ENCODE measurements at regions not wholly inside any gene's neighbourhood (a gene's known extent, or its start where the extent isn't known, plus 50 kb on each side); places are given as distances from the start of the nearest gene placed in this dataset.
"Not testable (repeated sequence)": the region's sequence is repeated elsewhere in the genome, so short reads cannot be mapped to it uniquely, and the experiment has no call there.

- TF ChIP-seq, protein P1, sequence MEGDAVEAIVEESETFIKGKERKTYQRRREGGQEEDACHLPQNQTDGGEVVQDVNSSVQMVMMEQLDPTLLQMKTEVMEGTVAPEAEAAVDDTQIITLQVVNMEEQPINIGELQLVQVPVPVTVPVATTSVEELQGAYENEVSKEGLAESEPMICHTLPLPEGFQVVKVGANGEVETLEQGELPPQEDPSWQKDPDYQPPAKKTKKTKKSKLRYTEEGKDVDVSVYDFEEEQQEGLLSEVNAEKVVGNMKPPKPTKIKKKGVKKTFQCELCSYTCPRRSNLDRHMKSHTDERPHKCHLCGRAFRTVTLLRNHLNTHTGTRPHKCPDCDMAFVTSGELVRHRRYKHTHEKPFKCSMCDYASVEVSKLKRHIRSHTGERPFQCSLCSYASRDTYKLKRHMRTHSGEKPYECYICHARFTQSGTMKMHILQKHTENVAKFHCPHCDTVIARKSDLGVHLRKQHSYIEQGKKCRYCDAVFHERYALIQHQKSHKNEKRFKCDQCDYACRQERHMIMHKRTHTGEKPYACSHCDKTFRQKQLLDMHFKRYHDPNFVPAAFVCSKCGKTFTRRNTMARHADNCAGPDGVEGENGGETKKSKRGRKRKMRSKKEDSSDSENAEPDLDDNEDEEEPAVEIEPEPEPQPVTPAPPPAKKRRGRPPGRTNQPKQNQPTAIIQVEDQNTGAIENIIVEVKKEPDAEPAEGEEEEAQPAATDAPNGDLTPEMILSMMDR (IDR thresholded peaks at IDR 0.05; ENCODE audit: extremely low read depth, insufficient read depth, missing control alignments), result no peak
- in situ Hi-C loops (cut with MboI; ENCODE audit: low pct_unique_long_range_greater_than_20kb, low sequenced_read_pairs, unreplicated experiment), result no loop called here
- no peak for DNase-seq (ENCODE audit: low spot score)
Measured at GRCh38 chr1:220425852-220426251, 102.1 kb upstream of the MARK1 start.

DNA sequence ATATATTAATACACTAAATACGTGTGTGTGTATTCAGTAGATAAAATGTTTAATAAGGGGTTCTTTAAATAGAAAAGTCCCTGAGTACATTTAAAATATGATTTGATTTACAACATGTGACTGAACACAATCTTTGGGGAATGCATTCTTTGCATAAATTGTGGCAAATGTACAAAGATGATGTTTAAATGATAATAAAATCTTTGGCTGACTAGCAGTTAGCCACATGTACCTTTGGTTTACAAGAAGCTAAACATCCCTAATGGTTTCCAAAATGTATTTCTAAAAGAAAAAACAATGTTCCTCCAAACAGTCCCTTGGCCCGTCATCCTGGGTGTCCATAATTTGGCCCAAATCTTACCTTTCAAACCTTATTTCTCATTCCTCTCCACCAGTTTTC lies 106.4 kb upstream of the MARK1 start:
- TF ChIP-seq, protein P1 (IDR thresholded peaks at IDR 0.05; ENCODE audit: extremely low read depth, insufficient read depth, missing control alignments), result no peak
- in situ Hi-C loops (cut with MboI; ENCODE audit: low pct_unique_long_range_greater_than_20kb, low sequenced_read_pairs, unreplicated experiment), result no loop called here
- no peak for DNase-seq (ENCODE audit: low spot score)

- DNase-seq (ENCODE audit: low spot score), result no peak
- in situ Hi-C loops (cut with MboI; ENCODE audit: low pct_unique_long_range_greater_than_20kb, low sequenced_read_pairs, unreplicated experiment), result no loop called here
- TF ChIP-seq, protein P1 (IDR thresholded peaks at IDR 0.05; ENCODE audit: extremely low read depth, insufficient read depth, missing control alignments), result no peak
Measured at GRCh38 chr1:220420726-220421125, 107.2 kb upstream of the MARK1 start.

DNA sequence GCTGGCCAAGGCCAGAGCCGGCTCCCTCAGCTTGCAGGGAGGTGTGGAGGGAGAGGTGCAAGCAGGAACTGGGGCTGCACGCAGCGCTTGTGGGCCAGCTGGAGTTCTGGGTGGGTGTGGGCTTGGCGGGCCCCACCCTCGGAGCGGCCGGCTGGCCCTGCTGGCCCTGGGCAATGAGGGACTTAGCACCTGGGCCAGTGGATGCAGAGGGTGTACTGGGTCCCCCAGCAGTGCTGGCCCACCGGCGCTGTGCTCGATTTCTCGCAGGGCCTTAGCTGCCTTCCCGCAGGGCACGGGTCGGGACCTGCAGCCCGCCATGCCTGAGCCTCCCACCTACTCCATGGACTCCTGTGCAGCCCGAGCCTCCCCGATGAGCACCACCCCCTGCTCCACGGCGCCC lies 115.6 kb upstream of the MARK1 start:
- DNase-seq (ENCODE audit: low spot score); in situ Hi-C loops (cut with MboI; ENCODE audit: low pct_unique_long_range_greater_than_20kb, low sequenced_read_pairs, unreplicated experiment): not testable (repeated sequence)

DNA sequence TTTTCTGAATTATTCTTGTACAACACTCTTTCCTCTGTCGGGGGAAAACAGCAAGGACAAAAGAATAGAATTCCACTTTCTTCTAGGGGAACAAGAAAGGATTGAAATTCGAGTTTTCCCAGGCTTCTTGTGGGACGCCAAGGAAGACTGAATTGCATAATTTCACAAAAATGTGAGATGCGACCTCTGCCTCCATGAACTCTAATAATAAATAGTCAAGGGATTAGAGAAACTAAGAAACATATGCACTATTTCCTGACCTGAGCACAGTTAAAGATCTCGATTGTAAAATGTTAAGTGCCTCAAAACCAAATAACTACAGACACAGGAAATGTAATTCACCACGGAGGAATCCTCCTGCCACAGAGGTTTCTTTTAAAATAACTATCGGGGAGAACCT lies 117.3 kb upstream of the MARK1 start:
- TF ChIP-seq, protein P1 (IDR thresholded peaks at IDR 0.05; ENCODE audit: extremely low read depth, insufficient read depth, missing control alignments), result no peak
- in situ Hi-C loops (cut with MboI; ENCODE audit: low pct_unique_long_range_greater_than_20kb, low sequenced_read_pairs, unreplicated experiment), result no loop called here
- no peak for DNase-seq (ENCODE audit: low spot score)

DNA sequence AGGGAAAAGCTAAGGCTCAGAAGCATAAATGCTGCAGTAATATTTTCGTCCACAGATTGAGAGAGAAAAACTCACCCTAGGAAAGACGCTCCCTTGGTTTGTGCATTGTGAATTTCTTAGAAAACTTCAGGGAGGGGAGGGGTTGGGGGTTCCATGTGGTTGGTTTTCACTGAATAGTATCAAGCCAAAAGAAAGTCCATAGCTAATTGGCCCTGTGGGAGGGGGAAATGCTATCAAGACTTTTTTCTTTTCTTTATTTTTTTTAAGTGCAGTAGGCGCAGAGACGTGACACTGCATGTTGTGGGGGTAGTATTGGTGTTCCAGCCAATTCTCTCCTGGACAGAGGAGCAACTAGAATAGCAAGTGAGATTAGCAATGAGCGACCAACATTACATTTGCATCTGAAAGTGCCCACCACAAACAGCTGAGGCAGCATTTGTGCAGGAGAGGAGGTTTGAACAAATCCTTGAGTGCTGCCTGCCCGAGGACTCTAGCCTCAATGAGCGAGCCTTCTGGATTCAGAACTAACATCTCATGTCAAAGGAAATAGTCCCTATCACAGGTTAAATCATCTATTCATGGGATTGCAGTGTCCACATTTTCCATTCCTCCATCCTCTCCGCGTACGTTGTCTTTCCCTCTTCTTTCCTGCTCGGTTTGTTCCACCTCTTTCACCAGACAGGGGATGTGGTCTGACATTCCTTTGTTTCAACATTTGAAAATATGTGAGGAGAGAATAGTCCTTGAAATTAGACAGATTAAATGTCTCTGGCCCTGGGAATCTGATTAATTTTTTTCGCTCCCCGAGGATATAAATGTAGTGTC lies 118.0 kb upstream of the MARK1 start:
- TF ChIP-seq, protein P1 (IDR thresholded peaks at IDR 0.05; ENCODE audit: extremely low read depth, insufficient read depth, missing control alignments), result no peak
- in situ Hi-C loops (cut with MboI; ENCODE audit: low pct_unique_long_range_greater_than_20kb, low sequenced_read_pairs, unreplicated experiment), result no loop called here
- no peak for DNase-seq (ENCODE audit: low spot score)

DNA sequence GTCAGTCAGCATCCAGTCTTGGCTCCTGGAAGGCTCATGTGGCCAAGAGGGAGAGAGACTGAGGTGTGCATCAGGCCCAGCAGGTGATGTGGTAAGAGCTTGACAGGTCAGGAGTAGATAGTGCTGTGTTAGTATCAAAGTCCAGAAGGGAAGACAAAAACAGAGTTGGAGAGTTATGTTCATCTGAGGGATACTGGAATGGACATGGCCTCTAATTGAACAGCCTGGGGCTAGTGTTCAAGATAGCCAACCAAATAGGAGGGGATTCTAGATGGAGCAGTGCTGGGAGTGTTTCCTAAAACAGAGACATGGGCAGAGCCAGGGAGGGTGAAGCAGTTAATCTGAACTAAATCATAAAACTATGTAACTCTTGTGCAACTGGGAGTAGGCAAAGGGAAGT lies 120.7 kb upstream of the MARK1 start:
- TF ChIP-seq, protein P1 (IDR thresholded peaks at IDR 0.05; ENCODE audit: extremely low read depth, insufficient read depth, missing control alignments), result no peak
- in situ Hi-C loops (cut with MboI; ENCODE audit: low pct_unique_long_range_greater_than_20kb, low sequenced_read_pairs, unreplicated experiment), result no loop called here
- no peak for DNase-seq (ENCODE audit: low spot score)
